Keratinocyte (primary cell): ENCODE measurements at regions not wholly inside any gene's neighbourhood (a gene's known extent, or its start where the extent isn't known, plus 50 kb on each side); places are given as distances from the start of the nearest gene placed in this dataset.

ENCODE experiments used
- DNase-seq: peaks from one replicate; pipeline ENCODE4 v3.0.0-alpha.2; 2011; ENCODE audit warnings: low read depth, missing footprints, low spot score
- FAIRE-seq: peaks from 2 replicates; lab custom pipeline; 2011; peaks lifted over from hg19 to GRCh38; lab: Jason Lieb, UNC
- H2AFZ ChIP-seq: 2 replicates; pipeline ENCODE4 v1.6.0; 2012; ENCODE audit warnings: low read length, control low read depth, inconsistent platforms; ENCODE audit not compliant: control insufficient read depth
- H3K27ac ChIP-seq: 2 replicates; pipeline ENCODE4 v1.5.1; 2011; ENCODE audit warnings: low read length; ENCODE audit not compliant: control insufficient read depth, insufficient read depth
- H3K27me3 ChIP-seq: 3 replicates; pipeline ENCODE4 v1.6.0; 2011; ENCODE audit warnings: low read length; ENCODE audit not compliant: control insufficient read depth, insufficient read depth; ENCODE audit errors: extremely low read depth
- H3K36me3 ChIP-seq, 2 experiments: 2 replicates in 1 of 2; 3 replicates in 1 of 2; pipeline ENCODE4 v1.5.1; 2011; ENCODE audit warnings: low read length in 2 of 2, mild to moderate bottlenecking in 1 of 2; ENCODE audit not compliant: control insufficient read depth in 2 of 2, insufficient read depth in 2 of 2; ENCODE audit errors: extremely low read depth in 1 of 2
- H3K4me1 ChIP-seq: 3 replicates; pipeline ENCODE4 v1.5.1; 2011; ENCODE audit warnings: low read length; ENCODE audit not compliant: control insufficient read depth, insufficient read depth; ENCODE audit errors: extremely low read depth
- H3K4me2 ChIP-seq: 3 replicates; pipeline ENCODE4 v1.6.0; 2011; ENCODE audit warnings: low read depth, low read length; ENCODE audit not compliant: control insufficient read depth, insufficient read depth; ENCODE audit errors: extremely low read depth
- H3K4me3 ChIP-seq, 3 experiments: fragments of 200-600 bp in 1 of 3; sonication (generic) in 1 of 3; 2 replicates in 2 of 3; 3 replicates in 1 of 3; pipeline ENCODE4 v1.5.1; 2011 to 2016; ENCODE audit warnings: low read length in 3 of 3, mild to moderate bottlenecking in 3 of 3, control low read depth in 2 of 3, inconsistent platforms in 1 of 3, low read depth in 1 of 3, mixed read lengths in 1 of 3, mixed run types in 1 of 3, moderate library complexity in 1 of 3; ENCODE audit not compliant: control insufficient read depth in 2 of 3, insufficient read depth in 2 of 3; ENCODE audit errors: extremely low read depth in 1 of 3
- H3K79me2 ChIP-seq: 2 replicates; pipeline ENCODE4 v1.6.0; 2012; ENCODE audit warnings: low read length; ENCODE audit not compliant: control insufficient read depth, insufficient read depth
- H3K9ac ChIP-seq: 3 replicates; pipeline ENCODE4 v1.6.0; 2011; ENCODE audit warnings: low read length; ENCODE audit not compliant: control insufficient read depth, insufficient read depth; ENCODE audit errors: extremely low read depth
- H3K9me1 ChIP-seq: 3 replicates; pipeline ENCODE4 v1.6.0; 2011; ENCODE audit warnings: low read length; ENCODE audit not compliant: control insufficient read depth, insufficient read depth; ENCODE audit errors: extremely low read depth
- H3K9me3 ChIP-seq: 2 replicates; pipeline ENCODE4 v1.5.1; 2012; ENCODE audit warnings: low read depth, low read length; ENCODE audit not compliant: control insufficient read depth
- H4K20me1 ChIP-seq: 3 replicates; pipeline ENCODE4 v1.6.0; 2011; ENCODE audit warnings: low read length; ENCODE audit not compliant: control insufficient read depth, insufficient read depth; ENCODE audit errors: extremely low read depth
- CTCF ChIP-seq, 3 experiments: IDR thresholded peaks in 1 of 3; conservative IDR thresholded peaks in 1 of 3; optimal IDR thresholded peaks in 1 of 3; 2 replicates in 2 of 3; 3 replicates in 1 of 3; pipeline versions ENCODE3 to v1.5.1; 2011; ENCODE audit warnings: low read length in 3 of 3, mild to moderate bottlenecking in 3 of 3, moderate library complexity in 2 of 3, control low read depth in 1 of 3, inconsistent platforms in 1 of 3; ENCODE audit not compliant: insufficient read depth in 2 of 3; ENCODE audit errors: extremely low read depth in 1 of 3
- EZH2 ChIP-seq: IDR thresholded peaks from one replicate; pipeline ENCODE4 v1.6.1; 2012; ENCODE audit warnings: inconsistent platforms, mild to moderate bottlenecking, low read length, moderate library complexity
- dilution Hi-C: fragments of 300-500 bp; cut with MboI; formaldehyde crosslinking; loops from one replicate; pipeline ENCODE4 v1.7.0; 2020; ENCODE audit warnings: low sequenced_read_pairs; ENCODE audit not compliant: extremely low pct_ligation_motif_present

- Histone ChIP-seq H3K4me1 (no peaks in the 10 kb centered on the region), H3K4me3 (no peak overlapping the region), H3K9me1 (no peaks in the 10 kb centered on the region), H2AFZ (no peak overlapping the region), H3K27me3 (no peaks in the 10 kb centered on the region), H3K79me2 (no peaks in the 10 kb centered on the region), H3K9ac (no peak overlapping the region), H4K20me1 (no peaks in the 10 kb centered on the region), H3K4me2 (no peak overlapping the region), H3K9me3 (no peaks in the 10 kb centered on the region), H3K36me3 (no peaks in the 10 kb centered on the region), H3K27ac (no peak overlapping the region)
- DNase-seq: no peak
- no peak for TF ChIP-seq EZH2
- TF ChIP-seq CTCF (optimal IDR thresholded peaks at IDR 0.05 in 1 of 3, IDR thresholded peaks at IDR 0.05 in 1 of 3, conservative IDR thresholded peaks at IDR 0.05 in 1 of 3; ENCODE audit: extremely low read depth in 1 of 3, insufficient read depth in 2 of 3, low read length in 3 of 3): no peak
- no peak for FAIRE-seq
- dilution Hi-C loops: no loop called here
Measured at GRCh38 chr12:70157099-70157498, 86.1 kb upstream of the CNOT2 start.

GRCh38 chr12:70165450-70165849 is 77.8 kb upstream of the CNOT2 start:
- Histone ChIP-seq H3K27me3 (no peaks in the 10 kb centered on the region), H3K9ac (no peak overlapping the region), H3K36me3 (no peaks in the 10 kb centered on the region), H3K9me3 (no peaks in the 10 kb centered on the region), H3K4me2 (no peak overlapping the region), H3K4me3 (no peak overlapping the region), H2AFZ (no peak overlapping the region), H3K9me1 (no peaks in the 10 kb centered on the region), H4K20me1 (no peaks in the 10 kb centered on the region), H3K79me2 (no peaks in the 10 kb centered on the region), H3K27ac (no peak overlapping the region), H3K4me1 (no peaks in the 10 kb centered on the region)
- dilution Hi-C loops: no loop called here
- no peak for DNase-seq
- TF ChIP-seq CTCF (optimal IDR thresholded peaks at IDR 0.05 in 1 of 3, IDR thresholded peaks at IDR 0.05 in 1 of 3, conservative IDR thresholded peaks at IDR 0.05 in 1 of 3; ENCODE audit: extremely low read depth in 1 of 3, insufficient read depth in 2 of 3, low read length in 3 of 3) (no peak), EZH2 (no peak)
- FAIRE-seq: no peak
